ENCODE measurements at regions not wholly inside any gene's neighbourhood (a gene's known extent, or its start where the extent isn't known, plus 50 kb on each side); places are given as distances from the start of the nearest gene placed in this dataset.

GRCh38 chr9:28779243-28779642 is 1206.0 kb upstream of the C9orf72 start:
- no peak for DNase-seq

DNA sequence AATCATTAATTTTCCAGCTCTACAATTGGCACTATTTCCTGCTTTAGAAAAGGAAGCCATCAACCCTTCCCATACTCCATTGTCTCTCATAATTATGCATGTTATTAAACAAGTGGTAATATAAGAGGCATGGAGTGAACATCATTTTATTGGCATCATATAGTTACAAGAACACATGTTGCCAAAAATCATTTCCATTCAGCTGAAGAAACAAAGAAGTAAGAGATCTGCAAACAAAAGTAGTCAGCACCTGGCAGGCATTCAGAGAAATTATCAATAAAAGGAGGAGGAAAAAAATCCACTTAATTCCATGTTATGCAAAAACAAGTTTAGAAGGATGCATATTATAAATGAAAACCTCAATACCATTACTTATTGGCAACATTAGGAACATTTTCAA is 1208.2 kb upstream of the C9orf72 start:
- no peak for DNase-seq

GRCh38 chr9:28782630-28783029 is 1209.3 kb upstream of the C9orf72 start:
- no peak for DNase-seq

- DNase-seq: no peak
These were observed 1219.4 kb upstream of the C9orf72 start for GRCh38 chr9:28792716-28793115.

- DNase-seq: no peak
These were observed 1226.6 kb upstream of the C9orf72 start for GRCh38 chr9:28799876-28800275.

- peak; percentile 74 for DNase-seq
These were observed 1228.0 kb upstream of the C9orf72 start for GRCh38 chr9:28801144-28801799.

- DNase-seq: no peak
These were observed 1231.9 kb upstream of the C9orf72 start for GRCh38 chr9:28805197-28805596.

- DNase-seq: peak; percentile 79
These were observed 1234.8 kb upstream of the C9orf72 start for GRCh38 chr9:28808042-28808441.

DNA sequence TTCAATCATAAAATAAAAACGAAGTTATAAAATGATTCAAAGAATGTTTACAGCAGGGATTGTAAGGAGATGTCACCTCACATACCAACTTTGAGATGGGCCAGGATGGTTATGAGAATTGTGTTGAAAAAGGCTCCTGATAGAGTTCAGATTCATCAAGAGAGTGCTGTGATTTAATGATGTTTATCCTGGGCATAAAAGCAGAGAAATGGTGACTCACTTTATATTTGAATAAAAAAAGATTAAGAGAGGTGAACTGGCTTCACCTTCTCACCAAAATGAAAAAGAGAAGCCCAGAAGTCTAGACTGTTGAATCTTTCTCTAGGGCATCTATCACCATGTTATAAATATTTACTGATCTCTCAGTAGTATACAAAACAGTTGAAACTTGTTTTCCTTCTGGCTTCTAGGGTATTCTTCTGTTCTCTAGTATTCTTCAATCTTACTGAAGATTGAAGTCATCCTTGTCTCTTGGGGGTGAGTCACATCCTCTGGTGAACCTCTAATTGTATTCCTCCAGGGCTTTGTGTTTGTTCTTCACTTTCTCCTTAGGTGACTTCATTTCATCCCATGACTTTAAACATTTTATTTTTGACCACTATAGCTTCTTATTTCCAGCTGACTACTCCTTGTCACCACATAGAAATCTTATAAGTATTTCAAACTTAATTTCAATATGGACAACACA is 1237.3 kb upstream of the C9orf72 start:
- no peak for DNase-seq

DNA sequence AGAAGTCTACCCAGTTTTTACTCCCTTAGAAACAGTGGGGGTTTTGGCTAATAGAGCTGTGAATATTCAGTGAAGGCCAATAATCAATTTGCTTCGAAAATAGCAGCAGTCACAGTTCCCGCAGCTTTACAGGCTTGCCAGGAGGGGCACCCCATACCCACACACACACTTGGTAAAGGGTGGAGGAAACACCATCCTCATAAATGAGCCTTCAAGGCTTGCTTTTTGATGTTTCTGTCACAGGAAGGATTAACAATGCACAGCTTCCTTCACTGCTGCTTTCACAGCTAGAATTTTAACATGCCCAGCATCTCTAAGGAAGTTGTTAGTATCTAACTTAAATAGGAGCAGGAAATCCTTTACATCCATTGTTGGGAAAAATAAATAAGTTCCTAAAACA is 1247.5 kb upstream of the C9orf72 start:
- DNase-seq: no peak

DNA sequence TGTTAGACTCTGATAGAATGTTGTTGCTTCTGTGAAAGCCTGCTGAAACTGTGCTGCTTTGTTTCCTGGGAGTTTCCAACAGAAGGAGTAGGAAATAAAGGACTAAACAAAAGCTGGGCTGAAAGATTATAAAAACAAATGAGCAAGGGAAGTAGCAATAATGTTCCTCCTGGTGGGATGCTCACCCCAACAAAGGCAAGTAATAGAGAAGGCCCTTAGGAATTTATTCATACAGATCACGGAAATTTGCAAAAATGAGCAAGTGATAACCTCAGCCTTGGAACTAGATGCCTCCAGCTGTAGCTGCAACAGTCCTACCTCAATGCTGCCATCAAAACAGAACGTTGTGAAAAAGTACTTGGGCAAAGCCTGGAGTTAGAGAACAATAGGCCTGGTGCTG is 1248.0 kb upstream of the C9orf72 start:
- no peak for DNase-seq

DNA sequence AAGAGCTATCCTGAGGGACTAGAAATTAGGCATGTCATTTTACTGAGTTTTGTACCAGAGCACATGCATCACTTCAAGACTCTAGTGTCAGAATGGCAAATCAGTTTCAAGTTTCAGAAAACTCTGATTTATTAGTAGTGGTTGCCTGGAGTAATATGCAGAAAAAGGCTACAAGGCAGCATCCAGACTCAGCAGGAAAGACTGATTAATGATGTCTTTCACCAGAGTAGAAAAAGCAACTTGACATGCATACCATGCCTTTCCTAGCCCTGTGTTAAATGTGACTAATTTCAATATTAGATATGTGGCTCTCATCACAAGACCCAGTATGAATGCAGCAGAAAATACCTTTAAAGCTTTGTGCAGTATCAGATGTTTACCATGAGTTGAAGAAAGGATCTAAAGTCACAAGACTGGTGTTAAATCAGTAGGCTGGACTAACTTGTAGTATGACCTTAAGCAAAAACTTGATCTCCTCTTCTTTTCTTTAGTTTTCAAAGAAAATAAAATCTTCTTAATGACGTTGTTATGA is 1251.2 kb upstream of the C9orf72 start:
- no peak for DNase-seq

- DNase-seq: no peak
These were observed 1259.0 kb upstream of the C9orf72 start for GRCh38 chr9:28832168-28832770.

DNA sequence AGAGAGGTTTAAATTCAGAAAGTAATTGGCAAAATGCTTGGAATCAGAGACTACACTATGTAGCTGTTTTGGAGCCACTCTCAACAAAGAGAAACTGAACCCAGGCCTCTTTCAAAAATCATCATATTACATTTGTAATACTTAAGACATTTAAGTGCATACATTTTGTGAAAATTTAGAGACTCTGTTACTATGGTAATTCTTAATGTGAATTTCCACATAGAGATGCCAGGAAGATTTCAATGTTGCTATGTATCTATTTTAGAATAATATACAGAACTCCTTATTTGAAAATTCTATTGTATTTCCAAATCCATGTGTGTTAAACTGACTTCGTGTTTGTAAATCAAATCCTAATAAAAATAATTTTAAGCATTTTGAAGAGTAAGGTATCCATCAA is 1260.9 kb upstream of the C9orf72 start:
- DNase-seq: no peak

- DNase-seq: no peak
These were observed 1266.6 kb upstream of the C9orf72 start for GRCh38 chr9:28839778-28840430.

- DNase-seq: no peak
These were observed 1268.5 kb upstream of the C9orf72 start for GRCh38 chr9:28841775-28842174.

DNA sequence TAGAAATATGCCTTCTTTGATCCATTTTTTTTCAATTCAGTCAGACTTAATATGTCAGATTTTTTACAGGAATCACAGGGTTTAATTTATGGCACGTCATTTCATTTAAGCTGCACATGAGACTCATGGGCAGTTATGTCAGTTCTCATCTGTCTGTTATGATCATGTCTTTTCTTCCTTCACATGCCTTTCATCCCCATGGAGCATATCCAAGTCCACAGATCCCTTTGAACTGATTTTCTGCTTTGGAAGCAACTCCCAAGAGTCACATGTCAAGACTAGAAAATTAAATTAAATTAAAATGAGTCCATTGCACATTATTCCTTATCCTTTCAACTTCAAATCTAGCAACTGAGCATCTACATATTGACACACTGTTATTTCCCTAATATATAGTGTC is 1274.0 kb upstream of the C9orf72 start:
- DNase-seq: no peak

- no peak for DNase-seq
These were observed 1275.4 kb upstream of the C9orf72 start for GRCh38 chr9:28848671-28849070.

- peak; percentile 83 for DNase-seq
These were observed 1280.2 kb upstream of the C9orf72 start for GRCh38 chr9:28853477-28853876.

DNA sequence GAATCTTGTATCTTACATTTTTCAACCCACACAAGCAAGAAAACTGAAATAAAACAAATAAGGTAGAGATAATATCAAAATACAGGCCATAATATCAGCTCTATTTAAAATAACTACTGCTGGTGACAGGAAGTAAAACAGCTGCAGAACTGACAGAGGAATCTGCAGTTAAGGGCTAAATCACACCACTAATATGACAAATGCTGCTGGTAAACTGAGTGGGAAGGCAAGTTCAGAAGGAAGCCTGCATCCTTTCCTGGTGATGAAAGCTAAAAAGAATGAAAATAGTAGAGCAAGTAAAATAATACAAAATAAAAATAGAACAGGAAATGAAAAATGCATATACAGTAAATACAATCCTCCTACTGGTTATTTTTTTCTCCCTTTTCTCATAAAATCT is 1293.7 kb upstream of the C9orf72 start:
- no peak for DNase-seq

GRCh38 chr9:28868228-28868990 is 1295.1 kb upstream of the C9orf72 start:
- no peak for DNase-seq

GRCh38 chr9:28882529-28882928 is 1309.2 kb upstream of the C9orf72 start:
- DNase-seq: no peak

- no peak for DNase-seq
These were observed 1310.0 kb upstream of the C9orf72 start for GRCh38 chr9:28883234-28883633.

Data from NCI-H82 (cell line).